ENCODE measurements at regions not wholly inside any gene's neighbourhood (a gene's known extent, or its start where the extent isn't known, plus 50 kb on each side); places are given as distances from the start of the nearest gene placed in this dataset.
"Not testable (repeated sequence)": the region's sequence is repeated elsewhere in the genome, so short reads cannot be mapped to it uniquely, and the experiment has no call there.

DNA sequence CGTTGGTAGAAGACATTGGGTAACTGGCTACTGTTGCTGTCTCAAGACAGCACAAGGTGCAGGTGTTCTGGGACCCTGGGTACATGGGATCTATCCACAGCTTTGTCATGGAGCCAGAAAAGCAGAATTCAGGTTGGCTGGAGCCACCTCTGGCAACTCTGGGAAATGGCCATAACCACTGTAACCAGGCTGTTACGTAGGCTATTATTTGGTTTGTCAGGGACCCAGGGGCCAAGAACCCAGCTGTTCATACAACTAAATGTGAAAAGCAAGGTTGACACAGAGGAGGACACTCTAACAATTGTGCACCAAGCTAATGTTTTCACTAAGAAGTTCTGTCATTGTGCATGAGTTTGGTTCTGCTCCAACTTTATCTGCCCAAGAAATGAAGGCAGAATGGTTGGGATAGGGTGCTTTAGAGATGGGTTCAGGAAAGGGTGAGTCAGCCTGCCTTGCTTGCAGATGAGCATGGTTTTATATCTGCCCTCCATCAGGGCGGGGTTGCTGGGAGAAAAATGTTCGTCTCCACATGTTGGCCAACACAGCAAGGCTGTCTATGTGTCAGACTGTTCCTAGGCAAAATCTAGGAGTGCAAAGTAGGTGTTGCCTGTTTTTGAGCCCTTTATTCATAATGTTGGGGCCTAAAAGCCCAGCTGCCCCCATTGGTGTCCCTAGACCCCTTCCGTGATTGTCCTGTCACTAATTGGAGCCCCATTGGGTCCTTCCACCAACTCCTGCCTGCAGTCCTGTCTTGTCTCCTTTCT lies 131.3 kb upstream of the DAP start:
- DNase-seq (ENCODE audit: insufficient read length, low spot score) (no peak), FAIRE-seq (no peak)
- no peak for TF ChIP-seq POLR2A (IDR thresholded peaks at IDR 0.05; ENCODE audit: low read depth, low read length)

DNA sequence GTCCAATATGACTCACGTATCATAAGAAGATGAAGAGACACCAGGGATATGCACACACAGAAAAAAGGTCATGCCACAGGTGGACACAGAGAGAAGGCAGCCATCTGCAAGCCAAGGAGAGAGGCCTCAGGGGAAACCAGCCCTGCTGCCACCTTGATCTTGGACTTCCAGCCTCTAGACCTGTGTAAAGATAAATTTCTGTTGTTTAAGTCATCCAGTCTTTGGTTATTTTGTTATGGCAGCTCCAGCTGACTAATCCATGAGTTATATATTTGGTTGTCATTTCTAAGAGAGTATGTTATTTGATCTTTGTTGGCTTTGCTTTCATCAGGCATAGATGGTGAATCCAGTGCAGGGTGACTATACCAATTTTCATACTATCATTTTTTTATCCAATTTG lies 130.2 kb upstream of the DAP start:
- FAIRE-seq (no peak), DNase-seq (ENCODE audit: insufficient read length, low spot score) (no peak)
- no peak for TF ChIP-seq POLR2A (IDR thresholded peaks at IDR 0.05; ENCODE audit: low read depth, low read length)

DNA sequence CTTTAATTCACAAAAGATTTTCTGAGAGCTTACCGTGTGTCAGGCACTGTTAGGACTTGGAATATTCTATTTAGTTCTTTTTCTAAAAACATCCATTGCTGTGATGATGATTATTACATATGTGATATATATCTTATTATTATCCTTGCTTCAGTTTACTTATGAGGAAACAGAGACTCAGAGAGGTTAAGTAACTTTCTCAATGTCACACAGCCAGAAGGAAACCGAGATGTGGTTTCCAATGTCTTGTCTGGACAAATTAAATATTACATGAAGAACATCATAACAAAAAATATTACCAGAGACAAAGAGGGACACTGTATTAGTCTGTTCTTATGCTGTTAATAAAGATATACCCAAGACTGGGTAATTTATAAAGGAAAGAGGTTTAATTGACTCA lies 125.5 kb upstream of the DAP start:
- TF ChIP-seq POLR2A (IDR thresholded peaks at IDR 0.05; ENCODE audit: low read depth, low read length), result no peak
- no peak for DNase-seq (ENCODE audit: insufficient read length, low spot score)
- no peak for FAIRE-seq

DNA sequence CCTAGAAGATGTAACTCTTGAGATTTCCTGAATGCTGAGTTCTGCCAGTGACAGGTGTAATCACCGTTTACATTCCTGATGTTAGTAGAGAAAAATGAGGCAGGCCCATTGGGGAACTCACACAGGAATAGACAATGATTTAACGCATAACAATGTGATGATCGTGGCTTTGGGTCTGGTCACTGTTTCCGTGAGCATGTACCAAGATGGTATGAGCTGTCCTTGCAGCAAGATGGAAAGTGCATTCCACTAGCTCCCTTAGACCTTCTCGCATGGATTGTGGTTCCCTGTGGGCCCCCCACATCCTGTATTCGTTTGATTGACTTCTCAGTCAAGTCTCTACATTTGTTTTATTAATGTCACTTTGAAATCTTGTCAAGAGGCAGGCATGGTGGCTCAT lies 124.0 kb upstream of the DAP start:
- FAIRE-seq, result peak; percentile 89
- peak; percentile 35 for DNase-seq (ENCODE audit: insufficient read length, low spot score)
- TF ChIP-seq POLR2A (IDR thresholded peaks at IDR 0.05; ENCODE audit: low read depth, low read length), result no peak

DNA sequence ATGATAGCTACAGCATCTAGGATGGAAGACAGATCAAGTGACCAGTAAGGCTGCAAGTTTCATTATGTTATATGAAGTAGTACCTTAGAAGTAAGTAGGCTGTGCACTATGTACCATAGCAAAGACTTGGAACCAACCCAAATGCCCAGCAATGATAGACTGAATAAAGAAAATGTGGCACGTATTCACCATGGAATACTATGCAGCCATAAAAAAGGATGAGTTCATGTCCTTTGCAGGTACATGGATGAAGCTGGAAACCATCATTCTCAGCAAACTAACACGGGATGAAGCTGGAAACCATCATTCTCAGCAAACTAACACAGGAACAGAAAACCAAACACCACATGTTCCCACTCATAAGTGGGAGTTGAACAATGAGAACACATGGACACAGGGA lies 122.9 kb upstream of the DAP start:
- FAIRE-seq; DNase-seq (ENCODE audit: insufficient read length, low spot score): not testable (repeated sequence)

DNA sequence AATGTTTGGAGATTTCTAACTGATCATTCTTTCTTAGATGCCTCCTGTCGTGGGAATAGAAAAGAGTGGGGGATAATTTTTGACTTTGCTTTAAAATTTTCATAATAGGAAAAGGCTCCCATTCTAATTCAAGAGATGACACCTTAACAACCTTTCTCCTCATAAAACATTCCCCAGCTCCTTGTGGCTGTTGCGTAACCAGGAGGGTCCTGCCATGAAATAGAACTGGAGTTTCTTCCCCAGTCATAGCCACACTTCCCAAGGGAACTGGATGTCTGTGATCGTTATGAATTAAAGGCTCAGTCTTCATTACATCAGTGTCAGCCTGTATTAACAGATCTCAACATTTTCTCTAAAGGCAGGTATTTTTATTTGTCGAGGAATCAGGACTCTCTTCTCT lies 119.9 kb upstream of the DAP start:
- no peak for FAIRE-seq
- TF ChIP-seq POLR2A (IDR thresholded peaks at IDR 0.05; ENCODE audit: low read depth, low read length), result no peak
- no peak for DNase-seq (ENCODE audit: insufficient read length, low spot score)

DNA sequence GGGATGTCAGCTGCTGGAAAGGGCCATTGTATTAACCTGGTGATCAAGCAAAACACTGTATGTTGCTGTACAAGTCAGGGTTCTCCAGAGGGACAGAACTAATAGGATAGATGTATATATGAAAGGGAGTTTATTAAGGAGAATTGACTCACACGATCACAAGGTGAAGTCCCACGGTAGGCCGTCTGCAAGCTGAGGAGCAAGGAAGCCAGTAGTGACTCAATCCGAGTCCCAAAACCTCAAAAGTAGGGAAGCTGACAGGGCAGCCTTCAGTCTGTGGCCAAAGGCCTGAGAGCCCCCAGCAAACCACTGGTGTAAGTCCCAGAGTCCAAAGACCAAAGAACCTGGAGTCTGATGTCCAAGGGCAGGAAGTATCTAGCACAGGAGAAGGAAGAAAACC lies 116.0 kb upstream of the DAP start:
- FAIRE-seq; DNase-seq (ENCODE audit: insufficient read length, low spot score): not testable (repeated sequence)

DNA sequence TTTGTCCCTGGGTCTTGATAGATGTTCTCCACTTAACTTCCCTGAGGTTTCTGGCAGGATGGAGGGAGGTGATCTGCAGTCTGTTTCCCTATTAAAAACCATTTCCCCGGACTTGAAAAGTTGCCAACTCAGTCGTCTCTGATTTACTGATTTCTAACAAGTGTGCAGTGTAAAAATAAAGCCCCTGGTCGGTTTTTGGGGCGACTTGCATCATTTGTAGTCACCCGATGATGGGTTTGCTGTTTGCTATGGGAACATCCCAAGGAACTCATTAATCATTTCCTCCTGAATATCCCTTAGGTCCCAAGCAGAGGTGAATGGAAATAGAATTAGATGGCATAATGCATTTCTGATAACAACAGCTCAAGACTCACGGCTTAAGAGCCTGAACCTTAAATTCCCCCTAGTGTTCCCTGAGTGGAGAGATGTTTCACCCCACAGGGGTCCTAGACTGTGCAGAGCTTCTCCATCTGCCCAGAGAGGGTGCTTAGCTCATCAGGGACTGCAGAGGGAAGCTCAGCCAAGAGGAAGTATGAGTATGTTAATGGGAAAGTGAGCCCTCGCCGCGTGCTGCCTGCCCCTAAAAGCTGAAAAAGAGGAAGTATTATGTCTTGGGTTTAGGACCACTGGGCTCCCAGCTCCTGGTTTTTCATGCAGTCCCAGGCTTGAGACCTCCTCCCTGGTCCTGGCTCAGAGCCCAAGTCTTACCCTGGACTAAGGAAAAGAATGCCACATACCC lies 115.1 kb upstream of the DAP start:
- TF ChIP-seq POLR2A (IDR thresholded peaks at IDR 0.05; ENCODE audit: low read depth, low read length), result no peak
- DNase-seq (ENCODE audit: insufficient read length, low spot score) (no peak), FAIRE-seq (no peak)

DNA sequence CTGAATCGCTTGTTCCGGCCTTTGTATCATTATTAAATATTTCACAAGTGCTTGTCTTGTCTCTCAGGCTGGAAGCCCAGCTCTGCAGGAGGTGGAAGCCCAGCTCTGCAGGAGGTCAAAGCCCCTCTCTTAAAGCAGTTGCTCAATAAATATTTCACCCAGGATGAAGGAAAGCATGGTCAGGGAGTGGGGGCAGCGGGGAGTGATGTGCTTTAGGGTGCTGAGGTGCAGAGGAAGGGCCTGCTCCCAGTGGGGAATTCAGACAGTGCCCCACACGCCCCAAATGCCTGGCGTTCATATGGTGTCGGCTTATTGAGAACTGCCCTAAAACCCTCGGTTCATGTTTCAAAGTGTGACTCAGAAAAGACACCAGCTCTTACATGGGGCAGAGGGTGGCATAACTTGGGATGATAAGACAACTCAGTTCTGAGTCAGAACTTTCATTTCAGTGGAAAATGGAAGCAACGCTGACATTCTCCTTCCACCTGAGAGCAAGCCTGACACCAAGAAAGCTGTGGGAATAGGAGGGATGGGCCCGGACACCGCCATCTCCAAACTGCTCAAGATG lies 114.3 kb upstream of the DAP start:
- DNase-seq (ENCODE audit: insufficient read length, low spot score), result peak; percentile 52
- FAIRE-seq, result peak; percentile 65

DNA sequence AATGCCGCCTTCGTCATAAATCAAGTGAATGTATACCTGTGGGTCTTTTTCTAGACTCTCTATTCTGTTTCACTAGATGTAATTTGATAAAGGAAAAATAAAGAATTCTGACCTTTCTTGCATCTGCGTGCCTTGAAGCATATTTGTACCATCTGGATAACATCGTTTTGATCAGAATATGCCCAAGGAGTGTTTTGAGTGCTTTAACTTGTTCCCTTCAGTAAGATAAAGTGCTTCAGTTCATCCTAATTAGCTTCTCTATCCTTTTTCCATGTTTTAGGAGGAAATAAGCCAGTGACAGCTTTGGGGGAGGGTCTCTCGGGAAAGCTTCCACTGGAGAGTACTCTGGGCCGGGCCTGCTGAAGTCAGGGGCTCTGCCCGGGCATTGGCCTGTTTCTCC lies 113.5 kb upstream of the DAP start:
- no peak for TF ChIP-seq POLR2A (IDR thresholded peaks at IDR 0.05; ENCODE audit: low read depth, low read length)
- DNase-seq (ENCODE audit: insufficient read length, low spot score), result no peak
- no peak for FAIRE-seq

More for the DNA sequence above, 114.3 kb upstream of the DAP start:
- TF ChIP-seq POLR2A (IDR thresholded peaks at IDR 0.05; ENCODE audit: low read depth, low read length), result no peak

DNA sequence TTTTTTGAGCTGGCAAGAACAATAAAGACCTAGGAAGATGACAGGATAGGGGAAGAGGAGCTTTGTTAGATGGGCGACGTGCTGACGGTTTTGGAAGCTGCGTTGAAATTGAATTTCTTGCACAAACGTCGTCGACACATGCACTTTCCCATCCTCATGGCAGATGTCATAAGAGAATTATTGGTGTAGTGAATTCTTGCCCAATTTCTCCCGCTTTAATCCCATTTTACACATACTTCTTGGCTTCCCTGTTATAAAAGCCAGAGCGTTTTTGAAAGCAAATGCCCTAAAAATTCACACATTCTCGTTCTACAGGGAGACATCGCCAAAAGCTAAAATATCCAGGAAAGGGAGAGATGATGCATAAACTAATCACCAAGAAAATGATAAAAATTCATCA lies 109.8 kb upstream of the DAP start:
- FAIRE-seq, result no peak
- no peak for DNase-seq (ENCODE audit: insufficient read length, low spot score)
- no peak for TF ChIP-seq POLR2A (IDR thresholded peaks at IDR 0.05; ENCODE audit: low read depth, low read length)

DNA sequence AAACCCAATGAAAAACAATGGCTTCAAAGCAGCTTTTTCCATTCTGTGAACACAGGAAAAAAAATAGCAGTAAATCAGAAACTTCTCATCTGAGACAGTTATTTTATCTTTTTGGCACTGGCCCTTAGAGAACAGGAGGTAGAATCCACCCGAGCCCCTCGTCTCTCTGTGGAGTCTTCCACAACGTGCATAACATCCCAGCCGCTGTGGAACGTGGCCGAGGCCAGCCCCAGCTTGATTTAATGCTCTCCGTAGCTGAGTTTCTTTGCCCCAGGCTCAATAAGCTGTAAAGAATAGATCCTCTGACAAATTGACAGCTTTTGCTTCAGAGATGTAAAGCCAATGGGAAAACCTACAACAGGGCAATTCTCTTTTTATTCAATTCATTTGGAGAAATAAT lies 107.9 kb upstream of the DAP start:
- FAIRE-seq, result no peak
- TF ChIP-seq POLR2A (IDR thresholded peaks at IDR 0.05; ENCODE audit: low read depth, low read length), result no peak

DNA sequence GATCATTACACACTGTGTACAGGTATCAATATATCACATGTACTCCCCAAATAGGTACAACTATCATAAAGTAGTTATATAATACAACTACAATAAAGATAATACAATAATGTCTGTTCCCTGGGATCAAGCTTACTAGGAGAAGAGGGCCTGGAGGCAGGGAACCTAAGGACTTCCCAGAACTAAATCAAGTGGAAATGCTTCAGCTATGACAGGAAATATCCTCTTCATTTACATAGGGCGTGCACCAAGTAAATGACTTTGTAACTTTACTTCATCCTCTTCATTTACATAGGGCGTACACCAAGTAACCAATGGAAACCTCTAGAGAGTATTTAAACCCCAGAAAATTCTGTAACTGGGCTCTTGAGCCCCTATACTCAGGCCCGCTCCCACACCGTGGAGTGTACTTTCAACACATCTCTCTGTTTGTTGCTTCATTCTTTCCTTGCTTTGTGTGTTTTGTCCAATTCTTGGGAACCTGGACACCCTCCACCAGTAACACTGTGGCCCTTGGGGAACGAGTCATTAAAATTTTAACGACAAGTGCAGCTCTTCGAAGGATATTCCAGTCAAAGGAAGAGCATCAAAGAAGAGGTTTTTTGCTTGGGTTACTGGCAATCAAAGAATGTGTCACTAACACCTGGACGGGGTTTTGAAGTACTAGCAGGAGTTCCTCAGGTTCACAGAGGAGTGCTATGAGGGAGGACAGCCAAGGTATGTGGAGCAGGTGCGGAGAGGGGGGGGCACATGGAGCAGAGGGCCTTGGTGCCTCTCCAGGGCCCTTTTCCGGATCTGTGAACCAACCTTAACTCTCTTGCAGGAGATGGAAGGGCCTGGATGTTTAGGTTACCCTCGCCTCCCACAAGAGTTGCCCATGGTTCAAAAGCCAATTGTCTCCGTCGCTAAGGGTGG lies 106.6 kb upstream of the DAP start:
- DNase-seq (ENCODE audit: insufficient read length, low spot score) (no peak), FAIRE-seq (no peak)
- TF ChIP-seq POLR2A (IDR thresholded peaks at IDR 0.05; ENCODE audit: low read depth, low read length), result no peak

More for the DNA sequence above, 107.9 kb upstream of the DAP start:
- DNase-seq (ENCODE audit: insufficient read length, low spot score), result no peak

DNA sequence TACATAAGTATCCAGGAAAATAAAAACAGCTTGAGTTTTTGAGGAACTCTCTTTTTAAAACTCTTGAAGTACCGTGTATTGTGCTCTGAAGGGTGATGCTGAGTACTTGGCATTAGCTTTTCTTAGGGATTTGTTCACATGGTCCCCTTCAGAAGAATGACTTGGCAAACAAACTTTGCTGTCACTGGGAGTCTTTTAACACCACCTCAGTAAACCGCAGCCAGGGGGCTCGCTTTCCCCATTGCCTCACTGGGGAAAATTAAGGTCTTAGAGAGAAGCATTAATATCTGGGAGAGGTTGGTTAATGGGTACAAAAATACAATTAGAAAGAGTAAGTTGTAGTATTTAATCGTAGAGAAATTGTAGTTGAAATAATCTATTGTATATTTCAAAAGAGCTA lies 105.9 kb upstream of the DAP start:
- DNase-seq (ENCODE audit: insufficient read length, low spot score) (no peak), FAIRE-seq (no peak)
- no peak for TF ChIP-seq POLR2A (IDR thresholded peaks at IDR 0.05; ENCODE audit: low read depth, low read length)
